Ovary (tissue), 7 donors: ENCODE measurements at regions not wholly inside any gene's neighbourhood (a gene's known extent, or its start where the extent isn't known, plus 50 kb on each side); places are given as distances from the start of the nearest gene placed in this dataset.

ENCODE experiments used
- DNase-seq, 5 donors: peaks; one replicate each; pipeline ENCODE4 v3.0.0-alpha.2; 2019 to 2020
- H3K27ac ChIP-seq, 2 donors: fragments of 200-600 bp; one replicate each; pipeline versions ENCODE4 v1.5.1 to v1.8.0; 2019 to 2022
- H3K27me3 ChIP-seq: fragments of 200-600 bp; one replicate; pipeline ENCODE4 v1.8.0; 2022
- H3K36me3 ChIP-seq: fragments of 200-600 bp; sonication (generic); one replicate; pipeline ENCODE4 v1.5.1; 2019
- H3K4me1 ChIP-seq: one replicate; pipeline ENCODE4 v1.8.1; 2013; ENCODE audit warnings: mild to moderate bottlenecking, moderate library complexity; ENCODE audit not compliant: insufficient read depth
- H3K4me3 ChIP-seq: fragments of 200-600 bp; sonication (generic); one replicate; pipeline ENCODE4 v1.5.1; 2017
- H3K9me3 ChIP-seq, 2 donors: fragments of 200-600 bp in 1 of 2; sonication (generic) in 1 of 2; one replicate each; pipeline versions ENCODE4 v1.5.1 to v1.8.1; 2013 to 2019; ENCODE audit warnings: mild to moderate bottlenecking in 1 of 2, moderate library complexity in 1 of 2
- CTCF ChIP-seq, 3 donors: fragments of 450-650 bp in 2 of 3; fragments of 200-600 bp in 1 of 3; IDR thresholded peaks; one replicate each; pipeline versions ENCODE4 v1.5.1 to v1.8.0; 2016 to 2022; ENCODE audit warnings: antibody characterized with exemption in 3 of 3, mild to moderate bottlenecking in 1 of 3
- EP300 ChIP-seq: sonication (generic); formaldehyde crosslinking; IDR thresholded peaks from one replicate; pipeline ENCODE4 v1.6.1; 2017; ENCODE audit warnings: antibody characterized with exemption
- POLR2A ChIP-seq: fragments of 450-650 bp; IDR thresholded peaks from one replicate; pipeline ENCODE4 v1.6.1; 2017; ENCODE audit warnings: antibody characterized with exemption, mild to moderate bottlenecking, moderate library complexity
- WGBS, 3 donors: extraction: QIAGEN DNeasy Blood & Tissue Kit in 1 of 3; methylation state at CpG; one replicate each; pipeline versions ENCODE4 v1.1.5 to v1.1.7; 2013 to 2017; 5-methylcytosine and 5-hydroxymethylcytosine counted together
- intact Hi-C, 4 donors: fragments of 100-400 bp; cut with DNase I; formaldehyde crosslinking; loops; one replicate each; pipeline versions ENCODE4 v1.11.0 to v1.15.1; 2022 to 2023
- donor health status: DM: no; HTN: no; CAD: no; lungs with moderate emphysema.
- donor health status: DM: no; HTN: no; CAD: no.
- donor health status: Bipolar disorder and iron deficiency.
- donor health status: DM: no; HTN: no; CAD: no.
- donor health status: DM: yes; HTN: yes; CAD: no.

- H3K4me1 ChIP-seq = no peaks in the 10 kb centered on the region
- H3K36me3 ChIP-seq = no peaks in the 10 kb centered on the region
- no peaks in the 10 kb centered on the region for H3K9me3 ChIP-seq
- no peaks in the 10 kb centered on the region for H3K27me3 ChIP-seq
- intact Hi-C loops = no loop called here
- WGBS, 3 donors = 84 to 96% (median 93%) methylated on average over 2 of the region's 2 CpGs
- DNase-seq = no peak
- no peak overlapping the region for H3K4me3 ChIP-seq
- no peak for TF ChIP-seq CTCF (IDR thresholded peaks at IDR 0.05)
- TF ChIP-seq EP300 = no peak
- TF ChIP-seq POLR2A = no peak
- H3K27ac ChIP-seq = no peak overlapping the region
Measured at GRCh38 chr5:71771191-71771590, 52.1 kb downstream of the CARTPT start.

GRCh38 chr5:71778678-71779276 lies 59.7 kb downstream of the CARTPT start:
- intact Hi-C loops = no loop called here

GRCh38 chr5:71780597-71780996 lies 61.5 kb downstream of the CARTPT start:
- WGBS, 3 donors = 83 to 86% (median 85%) methylated on average over 6 of the region's 6 CpGs
- no peak overlapping the region for H3K27ac ChIP-seq
- no peaks in the 10 kb centered on the region for H3K9me3 ChIP-seq
- DNase-seq = no peak
- H3K27me3 ChIP-seq = no peaks in the 10 kb centered on the region
- no peaks in the 10 kb centered on the region for H3K4me1 ChIP-seq
- H3K36me3 ChIP-seq = no peaks in the 10 kb centered on the region
- no peak for TF ChIP-seq POLR2A
- no peak for TF ChIP-seq EP300
- no peak for TF ChIP-seq CTCF (IDR thresholded peaks at IDR 0.05)
- no peak overlapping the region for H3K4me3 ChIP-seq
- intact Hi-C loops = loop anchor here in 3 of 4 donors (5.0 kb wide), 2 partner anchors 527 to 532 kb away; no protein-coding TSS in a partner anchor

More at GRCh38 chr5:71778678-71779276, 59.7 kb downstream of the CARTPT start:
- H3K27ac ChIP-seq = no peak overlapping the region
- no peaks in the 10 kb centered on the region for H3K36me3 ChIP-seq
- WGBS, 3 donors = 47 to 67% (median 65%) methylated on average over 4 of the region's 4 CpGs
- H3K4me3 ChIP-seq = no peak overlapping the region
- TF ChIP-seq CTCF (IDR thresholded peaks at IDR 0.05) (no peak), POLR2A (no peak), EP300 (no peak)
- H3K4me1 ChIP-seq = no peaks in the 10 kb centered on the region
- DNase-seq = no peak
- H3K9me3 ChIP-seq = no peaks in the 10 kb centered on the region
- no peaks in the 10 kb centered on the region for H3K27me3 ChIP-seq

GRCh38 chr5:71782393-71782770 lies 63.3 kb downstream of the CARTPT start:
- WGBS, 3 donors = 86 to 96% (median 91%) methylated on average over 3 of the region's 3 CpGs
- H3K4me3 ChIP-seq = no peak overlapping the region

More at GRCh38 chr5:71782393-71782770, 63.3 kb downstream of the CARTPT start:
- TF ChIP-seq POLR2A (no peak), CTCF (IDR thresholded peaks at IDR 0.05) (no peak), EP300 (no peak)
- intact Hi-C loops = loop anchor here (2.0 to 5.0 kb wide), 3 partner anchors 525 to 530 kb away; no protein-coding TSS in a partner anchor
- no peak for DNase-seq
- Histone ChIP-seq H3K9me3 (no peaks in the 10 kb centered on the region), H3K27ac (no peak overlapping the region), H3K4me1 (no peaks in the 10 kb centered on the region), H3K27me3 (no peaks in the 10 kb centered on the region), H3K36me3 (no peaks in the 10 kb centered on the region)
